ENCODE measurements at regions not wholly inside any gene's neighbourhood (a gene's known extent, or its start where the extent isn't known, plus 50 kb on each side); places are given as distances from the start of the nearest gene placed in this dataset.

DNA sequence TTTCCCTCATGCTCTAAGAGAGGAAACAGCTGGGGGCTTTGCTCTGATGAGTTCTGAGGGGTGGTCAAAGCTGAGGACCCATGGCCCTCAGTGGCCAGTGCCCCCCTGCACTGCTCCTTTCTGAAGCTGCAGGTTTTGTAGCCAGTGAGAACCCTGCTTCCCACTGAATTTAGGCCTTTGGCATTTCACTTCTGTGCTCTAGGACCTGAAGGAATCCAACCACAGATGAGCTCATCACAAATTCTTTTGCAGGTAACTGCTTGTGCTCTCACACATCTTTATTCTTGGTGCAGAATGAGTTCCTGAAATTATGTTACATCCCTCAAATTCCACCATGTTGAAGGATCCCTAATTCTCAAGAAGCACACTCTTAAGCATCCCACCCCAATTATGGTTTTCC is 248.7 kb upstream of the IRF2BP2 start:
- TF ChIP-seq, protein P1, sequence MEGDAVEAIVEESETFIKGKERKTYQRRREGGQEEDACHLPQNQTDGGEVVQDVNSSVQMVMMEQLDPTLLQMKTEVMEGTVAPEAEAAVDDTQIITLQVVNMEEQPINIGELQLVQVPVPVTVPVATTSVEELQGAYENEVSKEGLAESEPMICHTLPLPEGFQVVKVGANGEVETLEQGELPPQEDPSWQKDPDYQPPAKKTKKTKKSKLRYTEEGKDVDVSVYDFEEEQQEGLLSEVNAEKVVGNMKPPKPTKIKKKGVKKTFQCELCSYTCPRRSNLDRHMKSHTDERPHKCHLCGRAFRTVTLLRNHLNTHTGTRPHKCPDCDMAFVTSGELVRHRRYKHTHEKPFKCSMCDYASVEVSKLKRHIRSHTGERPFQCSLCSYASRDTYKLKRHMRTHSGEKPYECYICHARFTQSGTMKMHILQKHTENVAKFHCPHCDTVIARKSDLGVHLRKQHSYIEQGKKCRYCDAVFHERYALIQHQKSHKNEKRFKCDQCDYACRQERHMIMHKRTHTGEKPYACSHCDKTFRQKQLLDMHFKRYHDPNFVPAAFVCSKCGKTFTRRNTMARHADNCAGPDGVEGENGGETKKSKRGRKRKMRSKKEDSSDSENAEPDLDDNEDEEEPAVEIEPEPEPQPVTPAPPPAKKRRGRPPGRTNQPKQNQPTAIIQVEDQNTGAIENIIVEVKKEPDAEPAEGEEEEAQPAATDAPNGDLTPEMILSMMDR (IDR thresholded peaks at IDR 0.05): no peak
- no peak overlapping the region for H3K4me3 ChIP-seq
- intact Hi-C loops (cut with DNase I): loop anchor here in 3 of 10 donors (5.0 to 10.0 kb wide), 2 partner anchors 104 to 124 kb away; no protein-coding TSS in a partner anchor
- H3K36me3 ChIP-seq: no peaks in the 10 kb centered on the region
- no peak overlapping the region for H3K27ac ChIP-seq
- no peak for ATAC-seq
- DNase-seq: no peak
- peaks cover 0 to 10% (median 0%) of the 10 kb centered on the region in 11 donors for H3K9me3 ChIP-seq
- peaks cover 6 to 33% (median 19%) of the 10 kb centered on the region in 9 donors for H3K4me1 ChIP-seq
- H3K27me3 ChIP-seq: no peaks in the 10 kb centered on the region

DNA sequence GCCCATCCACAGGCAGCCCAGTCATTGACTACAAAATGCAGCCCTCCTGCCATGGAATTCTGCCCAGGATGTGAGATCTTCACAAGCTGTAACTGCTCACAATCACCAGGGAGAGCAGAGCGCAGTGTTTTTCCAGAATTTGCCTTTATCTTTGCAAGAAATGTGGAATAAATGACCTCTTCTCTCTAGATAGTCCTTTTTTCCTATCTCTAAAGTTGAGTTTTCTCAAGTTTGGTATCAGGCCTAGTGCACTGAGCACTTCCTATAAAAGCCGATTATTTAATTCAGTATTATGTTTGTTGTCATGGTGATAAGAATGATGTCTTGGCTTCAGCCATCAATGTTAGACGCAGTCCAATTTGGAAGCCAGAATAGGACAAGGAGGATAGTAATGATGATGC is 246.9 kb upstream of the IRF2BP2 start:
- Histone ChIP-seq H3K9me3 (peaks cover 0 to 10% (median 0%) of the 10 kb centered on the region in 11 donors), H3K36me3 (no peaks in the 10 kb centered on the region), H3K27ac (peak overlapping the region; percentile 2 to 81 (median 56)), H3K4me1 (peaks cover 0 to 19% (median 3%) of the 10 kb centered on the region in 9 donors), H3K4me3 (no peak overlapping the region), H3K27me3 (no peaks in the 10 kb centered on the region)
- TF ChIP-seq, protein P1 (IDR thresholded peaks at IDR 0.05): no peak
- ATAC-seq (peak in 7 of 8 donors; percentile 79 to 86 (median 81)), DNase-seq (peak in 1 of 2 donors; percentile 60)
- WGBS, 2 donors: 46 to 52% methylated on average over 3 of the region's 3 CpGs
- intact Hi-C loops (cut with DNase I): loop anchor here in 3 of 10 donors (5.0 to 10.0 kb wide), 2 partner anchors 105 to 122 kb away; no protein-coding TSS in a partner anchor

DNA sequence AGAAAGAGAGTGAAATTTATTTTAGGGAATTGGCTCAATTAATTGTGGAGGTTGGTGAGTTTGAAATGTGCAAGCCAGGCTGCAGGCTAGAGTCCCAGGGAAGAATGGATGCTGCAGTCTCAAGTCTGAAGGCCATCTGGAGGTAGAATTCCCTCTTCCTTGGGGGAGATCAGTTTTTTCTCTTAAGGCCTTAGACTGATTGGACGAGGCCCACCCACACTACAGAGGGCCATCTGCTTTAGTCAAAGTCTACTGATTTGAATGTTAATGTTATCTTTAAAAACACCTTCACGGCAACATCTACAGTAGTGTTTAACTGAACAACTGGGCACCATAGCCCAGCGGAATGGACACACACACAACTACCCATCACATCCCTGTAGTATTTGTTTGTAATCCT is 245.9 kb upstream of the IRF2BP2 start:
- peak overlapping the region in 4 of 10 donors; percentile 33 to 81 (median 60) for H3K27ac ChIP-seq
- DNase-seq (no peak), ATAC-seq (no peak)
- no peak overlapping the region for H3K4me3 ChIP-seq
- TF ChIP-seq, protein P1 (IDR thresholded peaks at IDR 0.05): no peak
- H3K36me3 ChIP-seq: no peaks in the 10 kb centered on the region
- peaks cover 0 to 3% (median 0%) of the 10 kb centered on the region in 11 donors for H3K9me3 ChIP-seq
- intact Hi-C loops (cut with DNase I): loop anchor here in 3 of 10 donors (5.0 to 10.0 kb wide), 2 partner anchors 106 to 121 kb away; no protein-coding TSS in a partner anchor
- no peaks in the 10 kb centered on the region for H3K27me3 ChIP-seq
- peaks cover 0 to 28% (median 6%) of the 10 kb centered on the region in 9 donors for H3K4me1 ChIP-seq
- WGBS, 2 donors: 96 to 98% methylated on average over 3 of the region's 3 CpGs

DNA sequence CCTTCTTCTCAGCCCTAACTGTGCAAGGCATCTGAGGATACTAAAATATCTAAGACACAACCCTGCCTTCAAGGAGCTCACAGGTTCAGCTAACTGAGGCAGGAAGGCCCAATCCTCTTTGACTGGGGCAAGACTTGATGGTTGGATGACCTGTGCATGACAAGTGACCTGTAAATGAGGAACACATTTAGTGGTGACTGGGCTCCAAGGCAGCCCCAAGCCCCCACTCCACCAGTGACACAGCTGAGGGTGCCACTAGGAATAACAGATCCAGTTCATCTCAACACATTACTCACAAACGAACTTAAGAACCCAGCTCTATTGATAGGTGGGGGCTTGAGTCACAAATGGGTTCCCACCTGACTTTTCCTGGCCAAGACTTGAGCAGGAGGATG is 244.7 kb upstream of the IRF2BP2 start:
- peak overlapping the region in 1 of 10 donors; percentile 58 for H3K27ac ChIP-seq
- TF ChIP-seq, protein P1 (IDR thresholded peaks at IDR 0.05): no peak
- peaks cover 0 to 40% (median 8%) of the 10 kb centered on the region in 9 donors for H3K4me1 ChIP-seq
- no peaks in the 10 kb centered on the region for H3K36me3 ChIP-seq
- WGBS, 2 donors: 84 to 96% methylated on average over 1 of the region's 1 CpG
- no peak overlapping the region for H3K4me3 ChIP-seq
- ATAC-seq: no peak
- H3K27me3 ChIP-seq: no peaks in the 10 kb centered on the region
- no peak for DNase-seq
- intact Hi-C loops (cut with DNase I): loop anchor here in 3 of 10 donors (5.0 to 10.0 kb wide), 2 partner anchors 108 to 120 kb away; no protein-coding TSS in a partner anchor
- H3K9me3 ChIP-seq: no peaks in the 10 kb centered on the region

Measured in heart right ventricle (tissue), 16 donors.